Endothelial cell of umbilical vein (primary cell): ENCODE measurements at regions not wholly inside any gene's neighbourhood (a gene's known extent, or its start where the extent isn't known, plus 50 kb on each side); places are given as distances from the start of the nearest gene placed in this dataset.

Experiments
- BruUV-seq: library from RNA; stranded (reverse); fragments of 400-500 nt; replicated peaks from 2 replicates; lab custom pipeline; 2021; lab: Mats Ljungman, UMichigan
- CTCF ChIA-PET: fragments of 300-600, 350-600 bp; sonication (Branson Sonifier 250); formaldehyde crosslinking; loops from one replicate; lab custom pipeline; 2021; ENCODE audit warnings: antibody characterized with exemption, inconsistent platforms; lab: Charles Lee
- POLR2A ChIA-PET: fragments of 300-600, 350-600 bp; sonication (Branson Sonifier 250); formaldehyde crosslinking; loops from one replicate; lab custom pipeline; 2021; ENCODE audit warnings: antibody characterized with exemption, inconsistent platforms; lab: Charles Lee
- DNase-seq: peaks from one replicate; pipeline ENCODE4 v3.0.0-alpha.2; 2011; ENCODE audit warnings: low read depth, low spot score
- FAIRE-seq: peaks from 2 replicates; lab custom pipeline; 2011; peaks lifted over from hg19 to GRCh38; lab: Jason Lieb, UNC
- H2AFZ ChIP-seq: 2 replicates; pipeline ENCODE4 v1.6.0; 2012; ENCODE audit warnings: low read depth, low read length, control low read depth, inconsistent platforms
- H3K27ac ChIP-seq: 2 replicates; pipeline ENCODE4 v1.5.1; 2011; ENCODE audit warnings: low read depth, mild to moderate bottlenecking, control low read depth, low read length, moderate library complexity; ENCODE audit not compliant: insufficient read depth
- H3K27me3 ChIP-seq, 2 experiments: 2 replicates each; pipeline versions ENCODE4 v1.6.0 to v1.6.1; 2011; ENCODE audit warnings: low read length in 2 of 2, mixed read lengths in 1 of 2; ENCODE audit not compliant: control insufficient read depth in 2 of 2, insufficient read depth in 2 of 2
- H3K36me3 ChIP-seq, 2 experiments: 2 replicates in 1 of 2; 3 replicates in 1 of 2; pipeline ENCODE4 v1.5.1; 2011; ENCODE audit warnings: low read length in 2 of 2, mild to moderate bottlenecking in 1 of 2, moderate library complexity in 1 of 2; ENCODE audit not compliant: control insufficient read depth in 2 of 2, insufficient read depth in 2 of 2; ENCODE audit errors: extremely low read depth in 1 of 2
- H3K4me1 ChIP-seq: 3 replicates; pipeline ENCODE4 v1.5.1; 2011; ENCODE audit warnings: mild to moderate bottlenecking, low read length; ENCODE audit not compliant: control insufficient read depth, insufficient read depth; ENCODE audit errors: extremely low read depth
- H3K4me2 ChIP-seq: 2 replicates; pipeline ENCODE4 v1.6.1; 2011; ENCODE audit warnings: low read length, control low read depth, mixed read lengths; ENCODE audit not compliant: insufficient read depth
- H3K4me3 ChIP-seq, 3 experiments: fragments of 200-600 bp in 1 of 3; sonication (generic), shearing (Covaris generic) in 1 of 3; replicated peaks in 1 of 3; 2 replicates each; pipeline ENCODE4 v1.5.1; 2011 to 2016; ENCODE audit warnings: control low read depth in 3 of 3, low read length in 3 of 3, mild to moderate bottlenecking in 2 of 3, inconsistent platforms in 1 of 3, low read depth in 1 of 3, moderate library complexity in 1 of 3; ENCODE audit not compliant: insufficient read depth in 1 of 3
- H3K79me2 ChIP-seq: 2 replicates; pipeline ENCODE4 v1.6.0; 2012; ENCODE audit warnings: low read length, inconsistent platforms; ENCODE audit not compliant: control insufficient read depth, insufficient read depth
- H3K9ac ChIP-seq: replicated peaks from 2 replicates; pipeline ENCODE3; 2011; ENCODE audit warnings: low read length, control low read depth; ENCODE audit not compliant: insufficient read depth; ENCODE audit errors: extremely low read depth
- H3K9me1 ChIP-seq: replicated peaks from 3 replicates; pipeline ENCODE4 v1.6.0; 2011; ENCODE audit warnings: mild to moderate bottlenecking, low read length; ENCODE audit not compliant: control insufficient read depth, insufficient read depth; ENCODE audit errors: extremely low read depth
- H3K9me3 ChIP-seq: replicated peaks from 2 replicates; pipeline ENCODE4 v1.5.1; 2012; ENCODE audit warnings: low read length, inconsistent platforms; ENCODE audit not compliant: control insufficient read depth, insufficient read depth
- H4K20me1 ChIP-seq: replicated peaks from 2 replicates; pipeline ENCODE3; 2011; ENCODE audit warnings: mild to moderate bottlenecking, low read length; ENCODE audit not compliant: control insufficient read depth, insufficient read depth; ENCODE audit errors: extremely low read depth
- CTCF ChIP-seq, 2 donors: IDR thresholded peaks; 1 replicate in 1 of 2; 2 replicates in 1 of 2; pipeline ENCODE4 v1.5.1; 2011; ENCODE audit warnings: low read length in 2 of 2, mild to moderate bottlenecking in 2 of 2, moderate library complexity in 2 of 2, control low read depth in 1 of 2, inconsistent platforms in 1 of 2, low read depth in 1 of 2; ENCODE audit not compliant: insufficient read depth in 1 of 2; ENCODE audit errors: extremely low read depth in 1 of 2
- EZH2 ChIP-seq: IDR thresholded peaks from 2 replicates; pipeline ENCODE4 v1.6.1; 2012; ENCODE audit warnings: borderline replicate concordance, low read depth, mild to moderate bottlenecking, moderate library complexity, low read length, inconsistent platforms; ENCODE audit not compliant: severe bottlenecking
- FOS ChIP-seq: IDR thresholded peaks from 2 replicates; pipeline ENCODE4 v1.6.1; 2011; ENCODE audit warnings: mild to moderate bottlenecking, low read length, moderate library complexity, borderline replicate concordance; ENCODE audit not compliant: insufficient read depth
- GATA2 ChIP-seq: IDR thresholded peaks from 2 replicates; pipeline ENCODE4 v1.7.0; 2011; ENCODE audit warnings: low read depth, mild to moderate bottlenecking, moderate library complexity, mixed read lengths, low read length; ENCODE audit not compliant: insufficient read length, insufficient read depth
- JUN ChIP-seq: IDR thresholded peaks from 2 replicates; pipeline ENCODE4 v1.6.1; 2011; ENCODE audit warnings: borderline replicate concordance, low read depth; ENCODE audit not compliant: insufficient read length, insufficient read depth
- MAX ChIP-seq: IDR thresholded peaks from 2 replicates; pipeline ENCODE4 v1.6.1; 2011; ENCODE audit not compliant: insufficient read depth, insufficient read length
- MYC ChIP-seq: IDR thresholded peaks from one replicate; pipeline ENCODE4 v1.6.1; 2011; ENCODE audit warnings: mild to moderate bottlenecking, low read depth, low read length
- POLR2A ChIP-seq: IDR thresholded peaks from 2 replicates; pipeline ENCODE4 v1.6.1; 2012; ENCODE audit warnings: low read depth, mild to moderate bottlenecking, control low read depth, low read length
- POLR2AphosphoS5 ChIP-seq: IDR thresholded peaks from 2 replicates; pipeline ENCODE4 v1.6.1; 2012; ENCODE audit warnings: low read depth, mild to moderate bottlenecking, control low read depth, low read length, moderate library complexity; ENCODE audit not compliant: insufficient read depth
- dilution Hi-C: fragments of 300-500 bp; cut with MboI; formaldehyde crosslinking; loops from one replicate; pipeline ENCODE4 v1.15.0; 2019; ENCODE audit warnings: low sequenced_read_pairs; ENCODE audit not compliant: extremely low pct_ligation_motif_present
- intact Hi-C: fragments of 100-400 bp; cut with micrococcal nuclease; formaldehyde crosslinking; loops from one replicate; pipeline ENCODE4 v1.10.0; 2022

GRCh38 chr11:26070714-26071380 lies 261.1 kb upstream of the ANO3 start:
- Histone ChIP-seq H3K27me3 (no peaks in the 10 kb centered on the region), H3K9me1 (no peaks in the 10 kb centered on the region), H3K27ac (no peak overlapping the region), H3K79me2 (no peaks in the 10 kb centered on the region), H4K20me1 (no peaks in the 10 kb centered on the region), H3K4me2 (no peak overlapping the region), H2AFZ (no peak overlapping the region), H3K9ac (no peak overlapping the region), H3K36me3 (no peaks in the 10 kb centered on the region), H3K9me3 (no peaks in the 10 kb centered on the region), H3K4me1 (peaks cover 5% of the 10 kb centered on the region), H3K4me3 (no peak overlapping the region)
- BruUV-seq: no TSS peak
- dilution Hi-C loops: no loop called here
- ChIA-PET POLR2A (no interaction called here), CTCF (interaction anchor here (0.7 to 2.2 kb wide), 4 partner anchors 8 to 214 kb away, joined by 3 to 7 read pairs (median 4); no protein-coding TSS in a partner anchor)
- TF ChIP-seq POLR2A (no peak), MYC (no peak), POLR2AphosphoS5 (no peak), GATA2 (no peak), FOS (no peak), MAX (no peak), CTCF (IDR thresholded peaks at IDR 0.05; ENCODE audit: extremely low read depth in 1 of 2, insufficient read depth in 1 of 2, low read depth in 1 of 2, low read length in 2 of 2) (no peak), EZH2 (no peak), JUN (no peak)
- intact Hi-C loops: no loop called here
- FAIRE-seq (no peak), DNase-seq (no peak)
